GM12875 (cell line): ENCODE measurements at regions not wholly inside any gene's neighbourhood (a gene's known extent, or its start where the extent isn't known, plus 50 kb on each side); places are given as distances from the start of the nearest gene placed in this dataset.
"Not testable (repeated sequence)": the region's sequence is repeated elsewhere in the genome, so short reads cannot be mapped to it uniquely, and the experiment has no call there.

Source experiments
- H3K4me3 ChIP-seq: one replicate; pipeline ENCODE4 v1.5.1; 2011; ENCODE audit warnings: low read depth, low read length, control low read depth
- CTCF ChIP-seq: IDR thresholded peaks from 2 replicates; pipeline ENCODE4 v1.5.1; 2011; ENCODE audit warnings: low read depth, mild to moderate bottlenecking, control low read depth, inconsistent platforms, low read length, moderate library complexity, borderline replicate concordance; ENCODE audit not compliant: insufficient read depth

- no peak overlapping the region for H3K4me3 ChIP-seq
- TF ChIP-seq CTCF: no peak
Measured at GRCh38 chr5:152649609-152650008, 244.5 kb upstream of the NMUR2 start.

GRCh38 chr5:152650413-152650812, 245.3 kb upstream of the NMUR2 start:
- H3K4me3 ChIP-seq: no peak overlapping the region
- no peak for TF ChIP-seq CTCF

GRCh38 chr5:152659470-152659869, 254.4 kb upstream of the NMUR2 start:
- not testable (repeated sequence) for H3K4me3 ChIP-seq

- no peak for TF ChIP-seq CTCF
- no peak overlapping the region for H3K4me3 ChIP-seq
Measured at GRCh38 chr5:152673601-152674000, 268.5 kb upstream of the NMUR2 start.

- TF ChIP-seq CTCF: no peak
- no peak overlapping the region for H3K4me3 ChIP-seq
Measured at GRCh38 chr5:152674403-152674802, 269.3 kb upstream of the NMUR2 start.

GRCh38 chr5:152676196-152676595, 271.1 kb upstream of the NMUR2 start:
- no peak for TF ChIP-seq CTCF
- no peak overlapping the region for H3K4me3 ChIP-seq

- H3K4me3 ChIP-seq: no peak overlapping the region
- TF ChIP-seq CTCF: no peak
Measured at GRCh38 chr5:152683205-152683604, 278.1 kb upstream of the NMUR2 start.

- no peak overlapping the region for H3K4me3 ChIP-seq
Measured at GRCh38 chr5:152686931-152687330, 281.9 kb upstream of the NMUR2 start.

More at GRCh38 chr5:152686931-152687330, 281.9 kb upstream of the NMUR2 start:
- TF ChIP-seq CTCF: no peak
